Ovary (tissue), 3 donors: ENCODE measurements at regions not wholly inside any gene's neighbourhood (a gene's known extent, or its start where the extent isn't known, plus 50 kb on each side); places are given as distances from the start of the nearest gene placed in this dataset.

Experiments used
- EP300 ChIP-seq: sonication (generic); formaldehyde crosslinking; IDR thresholded peaks from one replicate; pipeline ENCODE4 v1.6.1; 2017; ENCODE audit warnings: antibody characterized with exemption
- POLR2A ChIP-seq: fragments of 450-650 bp; IDR thresholded peaks from one replicate; pipeline ENCODE4 v1.6.1; 2017; ENCODE audit warnings: antibody characterized with exemption, mild to moderate bottlenecking, moderate library complexity
- TF ChIP-seq, protein P1 (sequence below), 3 donors: fragments of 450-650 bp in 2 of 3; fragments of 200-600 bp in 1 of 3; IDR thresholded peaks; one replicate each; pipeline versions ENCODE4 v1.5.1 to v1.8.0; 2016 to 2022; ENCODE audit warnings: antibody characterized with exemption in 3 of 3, mild to moderate bottlenecking in 1 of 3
- donor health status: DM: no; HTN: no; CAD: no.

DNA sequence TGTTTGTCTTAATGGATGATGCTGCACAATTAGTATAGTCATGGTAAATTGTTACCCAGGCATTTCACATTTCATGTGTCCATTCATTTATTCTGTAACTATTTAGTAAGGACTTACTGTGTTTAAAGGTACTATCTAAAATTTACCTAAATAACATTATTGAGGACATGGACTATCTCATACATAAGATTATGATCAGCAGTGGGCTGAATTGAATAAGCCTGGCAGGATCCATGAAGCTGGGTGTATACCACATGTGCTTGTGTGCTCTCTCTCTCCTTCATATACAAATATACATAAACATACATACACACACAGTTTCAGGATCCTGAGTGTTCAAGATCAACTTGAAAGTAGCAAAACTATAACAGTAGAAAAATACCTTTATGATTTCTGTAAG lies 595.4 kb downstream of the EPM2A start:
- TF ChIP-seq, protein P1, sequence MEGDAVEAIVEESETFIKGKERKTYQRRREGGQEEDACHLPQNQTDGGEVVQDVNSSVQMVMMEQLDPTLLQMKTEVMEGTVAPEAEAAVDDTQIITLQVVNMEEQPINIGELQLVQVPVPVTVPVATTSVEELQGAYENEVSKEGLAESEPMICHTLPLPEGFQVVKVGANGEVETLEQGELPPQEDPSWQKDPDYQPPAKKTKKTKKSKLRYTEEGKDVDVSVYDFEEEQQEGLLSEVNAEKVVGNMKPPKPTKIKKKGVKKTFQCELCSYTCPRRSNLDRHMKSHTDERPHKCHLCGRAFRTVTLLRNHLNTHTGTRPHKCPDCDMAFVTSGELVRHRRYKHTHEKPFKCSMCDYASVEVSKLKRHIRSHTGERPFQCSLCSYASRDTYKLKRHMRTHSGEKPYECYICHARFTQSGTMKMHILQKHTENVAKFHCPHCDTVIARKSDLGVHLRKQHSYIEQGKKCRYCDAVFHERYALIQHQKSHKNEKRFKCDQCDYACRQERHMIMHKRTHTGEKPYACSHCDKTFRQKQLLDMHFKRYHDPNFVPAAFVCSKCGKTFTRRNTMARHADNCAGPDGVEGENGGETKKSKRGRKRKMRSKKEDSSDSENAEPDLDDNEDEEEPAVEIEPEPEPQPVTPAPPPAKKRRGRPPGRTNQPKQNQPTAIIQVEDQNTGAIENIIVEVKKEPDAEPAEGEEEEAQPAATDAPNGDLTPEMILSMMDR (IDR thresholded peaks at IDR 0.05) = no peak
- TF ChIP-seq POLR2A (no peak), EP300 (no peak)
